ENCODE measurements at regions not wholly inside any gene's neighbourhood (a gene's known extent, or its start where the extent isn't known, plus 50 kb on each side); places are given as distances from the start of the nearest gene placed in this dataset.

GRCh38 chr2:207467716-207468347 lies 61.9 kb upstream of the CREB1 start:
- no peaks in the 10 kb centered on the region for H3K36me3 Mint-ChIP-seq (ENCODE audit: insufficient read depth, unreplicated experiment)
- intact Hi-C loops (cut with micrococcal nuclease; ENCODE audit: unreplicated experiment), result no loop called here
- BruUV-seq (replicated peaks), result no TSS peak
- no peak overlapping the region for H3K4me3 Mint-ChIP-seq (ENCODE audit: low read depth, unreplicated experiment)
- CTCF ChIA-PET, result interaction anchor here (0.7 to 0.9 kb wide), 2 partner anchors 302 to 368 kb away, joined by 3 to 5 read pairs; partner anchors contain the start of gene KLF7
- H3K9me3 Mint-ChIP-seq (ENCODE audit: low read depth, unreplicated experiment), result no peaks in the 10 kb centered on the region
- DNase-seq, result no peak
- TF ChIP-seq CTCF (IDR thresholded peaks at IDR 0.05; ENCODE audit: unreplicated experiment), result no peak
- H3K4me1 Mint-ChIP-seq (ENCODE audit: low read depth, unreplicated experiment), result no peaks in the 10 kb centered on the region
- no peaks in the 10 kb centered on the region for H3K27me3 Mint-ChIP-seq (ENCODE audit: unreplicated experiment)
- no peak overlapping the region for H3K27ac Mint-ChIP-seq (ENCODE audit: unreplicated experiment)

GRCh38 chr2:207468488-207468887 lies 61.3 kb upstream of the CREB1 start:
- no TSS peak for BruUV-seq (replicated peaks)
- CTCF ChIA-PET, result no interaction called here
- Mint-ChIP-seq H3K36me3 (ENCODE audit: insufficient read depth, unreplicated experiment) (no peaks in the 10 kb centered on the region), H3K4me3 (ENCODE audit: low read depth, unreplicated experiment) (no peak overlapping the region), H3K27me3 (ENCODE audit: unreplicated experiment) (no peaks in the 10 kb centered on the region), H3K27ac (ENCODE audit: unreplicated experiment) (no peak overlapping the region), H3K4me1 (ENCODE audit: low read depth, unreplicated experiment) (no peaks in the 10 kb centered on the region), H3K9me3 (ENCODE audit: low read depth, unreplicated experiment) (no peaks in the 10 kb centered on the region)
- DNase-seq, result no peak
- intact Hi-C loops (cut with micrococcal nuclease; ENCODE audit: unreplicated experiment), result no loop called here
- TF ChIP-seq CTCF (IDR thresholded peaks at IDR 0.05; ENCODE audit: unreplicated experiment), result no peak

GRCh38 chr2:207469451-207469850 lies 60.3 kb upstream of the CREB1 start:
- DNase-seq, result no peak
- no peak overlapping the region for H3K4me3 Mint-ChIP-seq (ENCODE audit: low read depth, unreplicated experiment)
- no TSS peak for BruUV-seq (replicated peaks)
- intact Hi-C loops (cut with micrococcal nuclease; ENCODE audit: unreplicated experiment), result no loop called here
- H3K27ac Mint-ChIP-seq (ENCODE audit: unreplicated experiment), result no peak overlapping the region
- no peaks in the 10 kb centered on the region for H3K27me3 Mint-ChIP-seq (ENCODE audit: unreplicated experiment)
- no peaks in the 10 kb centered on the region for H3K36me3 Mint-ChIP-seq (ENCODE audit: insufficient read depth, unreplicated experiment)
- TF ChIP-seq CTCF (IDR thresholded peaks at IDR 0.05; ENCODE audit: unreplicated experiment), result no peak
- no peaks in the 10 kb centered on the region for H3K9me3 Mint-ChIP-seq (ENCODE audit: low read depth, unreplicated experiment)
- no peaks in the 10 kb centered on the region for H3K4me1 Mint-ChIP-seq (ENCODE audit: low read depth, unreplicated experiment)
- CTCF ChIA-PET, result no interaction called here

GRCh38 chr2:207469943-207470729 lies 59.6 kb upstream of the CREB1 start:
- Mint-ChIP-seq H3K27ac (ENCODE audit: unreplicated experiment) (no peak overlapping the region), H3K27me3 (ENCODE audit: unreplicated experiment) (no peaks in the 10 kb centered on the region), H3K4me1 (ENCODE audit: low read depth, unreplicated experiment) (peaks cover 5% of the 10 kb centered on the region), H3K4me3 (ENCODE audit: low read depth, unreplicated experiment) (no peak overlapping the region), H3K36me3 (ENCODE audit: insufficient read depth, unreplicated experiment) (no peaks in the 10 kb centered on the region), H3K9me3 (ENCODE audit: low read depth, unreplicated experiment) (no peaks in the 10 kb centered on the region)
- TF ChIP-seq CTCF (IDR thresholded peaks at IDR 0.05; ENCODE audit: unreplicated experiment), result no peak
- no TSS peak for BruUV-seq (replicated peaks)
- no peak for DNase-seq
- CTCF ChIA-PET, result interaction anchor here (0.7 kb wide), 1 partner anchor 304 kb away, joined by 3 read pairs; the partner anchor contains the start of gene KLF7
- intact Hi-C loops (cut with micrococcal nuclease; ENCODE audit: unreplicated experiment), result loop anchor here (10.0 kb wide), 1 partner anchor 405 kb away; no protein-coding TSS in a partner anchor
